GM19438 (cell line): ENCODE measurements at regions not wholly inside any gene's neighbourhood (a gene's known extent, or its start where the extent isn't known, plus 50 kb on each side); places are given as distances from the start of the nearest gene placed in this dataset.
"Not testable (repeated sequence)": the region's sequence is repeated elsewhere in the genome, so short reads cannot be mapped to it uniquely, and the experiment has no call there.

ENCODE experiments used
- ATAC-seq: cut with Tn5 transposase; IDR thresholded peaks from one replicate; pipeline ENCODE4 v1.9.1; 2021; ENCODE audit warnings: low read depth; ENCODE audit not compliant: unreplicated experiment

DNA sequence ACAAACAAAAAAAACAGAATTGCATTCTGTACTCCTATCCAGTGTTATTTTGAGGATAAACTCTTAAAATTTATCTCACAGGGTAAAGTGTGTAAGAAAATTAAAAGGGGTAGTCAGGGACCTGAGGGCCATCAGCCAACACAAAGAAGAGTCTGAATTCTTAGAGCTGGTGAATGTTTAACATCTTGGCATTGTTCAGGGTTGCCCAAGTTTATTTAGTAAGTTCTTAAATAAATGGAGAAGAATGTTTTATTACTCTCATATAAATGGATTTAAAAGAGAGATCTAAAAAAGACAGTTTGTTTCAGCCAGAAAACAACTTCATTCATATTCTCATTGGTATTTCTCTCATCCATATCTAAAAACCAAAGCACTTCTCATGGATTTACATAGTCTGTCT, 171.7 kb downstream of the LACC1 start:
- no peak for ATAC-seq

DNA sequence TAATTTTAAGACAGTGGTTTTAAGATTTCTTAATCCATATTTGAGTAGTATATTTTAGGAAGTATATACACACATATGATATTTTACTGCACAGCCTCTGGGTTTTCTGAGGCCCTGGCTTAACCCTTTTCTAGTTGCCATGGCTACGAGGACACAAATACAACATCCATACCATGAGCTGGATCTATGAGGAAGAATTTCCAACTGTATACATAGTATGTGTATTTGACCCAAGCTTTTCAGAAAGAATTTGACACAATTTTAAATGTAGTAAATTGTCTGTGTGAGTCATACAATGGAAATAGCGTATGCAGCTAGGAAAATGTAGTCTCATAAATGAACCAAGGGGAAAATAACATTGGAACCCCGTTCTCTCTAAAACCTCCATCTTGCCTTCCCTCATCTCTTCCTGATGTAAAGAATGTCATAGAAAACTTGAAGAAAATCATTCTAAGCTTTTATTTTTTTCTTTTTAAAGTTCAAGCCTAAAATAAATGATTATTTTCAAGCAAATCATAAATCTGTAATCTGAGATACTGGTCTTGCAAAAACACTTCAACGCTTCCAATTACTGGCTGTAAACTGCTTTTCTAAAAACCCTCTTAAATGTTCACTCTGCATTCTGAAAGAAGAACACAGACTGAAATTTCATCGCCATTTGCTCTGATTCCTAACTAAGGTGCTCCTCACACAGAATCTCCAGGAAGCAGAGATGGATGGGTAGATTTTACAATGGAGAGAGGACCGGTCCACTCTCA, 172.4 kb downstream of the LACC1 start:
- no peak for ATAC-seq

DNA sequence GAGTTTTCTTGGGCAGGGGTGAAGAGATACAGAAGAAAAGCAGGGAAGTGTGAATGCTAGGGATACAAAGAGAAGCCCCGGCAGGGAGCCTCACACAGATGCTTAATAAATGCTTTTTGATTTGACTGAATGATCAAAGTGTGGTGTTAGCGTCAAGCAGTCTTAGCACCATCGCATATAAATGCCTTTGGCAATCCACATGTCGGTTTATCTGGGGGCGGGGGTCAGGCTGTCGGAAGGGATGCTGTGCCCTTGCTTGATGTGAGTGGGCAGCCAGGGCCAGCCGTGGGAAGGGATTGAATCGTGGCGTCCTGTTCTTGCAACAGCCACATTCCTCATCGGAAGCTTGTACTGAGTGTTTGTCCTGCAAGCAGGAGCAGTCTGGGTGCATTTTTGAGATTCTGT, 173.1 kb downstream of the LACC1 start:
- no peak for ATAC-seq

GRCh38 chr13:44053208-44053607, 173.5 kb downstream of the LACC1 start:
- ATAC-seq, result no peak

DNA sequence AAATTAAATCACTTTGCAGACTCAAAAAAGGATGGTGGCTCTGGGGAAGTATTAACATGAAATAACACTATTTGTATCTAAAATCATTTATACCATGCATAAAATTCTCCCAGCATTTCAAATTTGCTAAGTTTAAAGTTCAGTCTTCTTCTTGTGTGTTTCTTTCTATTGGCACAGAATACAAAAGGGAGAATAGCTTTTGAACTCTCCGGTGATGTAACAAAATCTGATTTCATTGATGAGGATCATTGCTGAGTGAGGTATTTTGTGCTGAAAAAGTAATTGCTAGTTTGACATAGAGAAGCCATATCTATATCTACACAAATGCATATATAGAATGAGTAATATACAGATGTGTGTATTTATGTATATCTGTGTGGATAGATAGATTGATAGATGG, 174.8 kb downstream of the LACC1 start:
- no peak for ATAC-seq

DNA sequence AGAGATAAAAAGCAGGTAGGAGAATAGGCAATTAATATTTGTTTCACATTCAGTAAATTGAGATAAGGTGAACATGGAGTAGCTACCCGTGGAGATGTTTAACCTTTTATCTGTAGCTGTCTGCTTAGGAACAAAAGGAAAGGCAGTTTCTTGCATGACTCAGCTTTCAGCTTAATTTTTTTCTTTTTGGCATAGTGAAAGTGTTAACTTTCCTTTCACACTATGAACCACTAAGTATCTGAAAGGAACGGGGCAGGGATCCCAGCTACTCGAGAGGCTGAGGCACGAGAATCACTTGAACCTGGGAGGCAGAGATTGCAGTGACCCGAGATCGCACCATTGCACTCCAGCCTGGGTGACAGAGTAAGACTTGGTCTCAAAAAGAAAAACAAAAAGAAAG, 176.0 kb downstream of the LACC1 start:
- ATAC-seq, result not testable (repeated sequence)

DNA sequence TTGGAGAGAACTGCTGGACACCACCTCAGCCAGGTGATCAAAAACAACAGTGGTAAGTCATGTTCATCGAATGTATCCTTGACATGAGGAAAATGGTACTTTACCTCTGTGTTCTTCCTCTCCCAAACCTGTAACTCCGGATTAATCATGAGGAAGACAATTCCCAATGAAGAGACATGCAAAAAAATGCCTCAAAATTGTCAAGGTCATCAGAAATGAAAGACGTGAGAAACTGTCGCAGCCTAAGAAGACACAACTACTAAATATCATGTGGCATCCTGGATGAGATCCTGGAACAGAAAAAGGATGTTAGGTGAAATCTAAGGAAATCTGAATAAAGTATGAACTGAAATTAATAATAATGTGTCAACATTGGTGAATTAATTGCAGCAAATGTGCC, 178.4 kb downstream of the LACC1 start:
- no peak for ATAC-seq

- ATAC-seq, result no peak
These were observed 179.0 kb downstream of the LACC1 start for GRCh38 chr13:44058624-44059215.

DNA sequence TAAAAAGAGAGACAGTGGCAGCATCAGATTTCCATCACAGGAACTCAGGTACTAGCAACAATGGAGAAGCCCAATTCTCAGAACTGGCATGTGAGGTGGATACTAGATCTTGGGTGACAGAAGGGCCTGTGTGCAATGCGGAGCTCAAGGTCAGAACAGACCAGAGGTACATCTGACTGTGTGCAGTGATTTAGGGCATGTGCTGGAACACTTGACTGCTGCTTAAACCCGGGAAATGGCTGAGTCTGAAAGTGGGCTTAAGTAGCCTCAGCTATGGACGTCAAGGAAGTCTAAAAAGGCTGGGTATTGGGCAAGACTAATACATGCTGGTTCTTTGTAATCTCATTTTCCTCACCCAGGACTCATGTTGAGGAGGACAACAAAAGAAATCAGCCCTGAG, 182.2 kb downstream of the LACC1 start:
- ATAC-seq, result no peak

DNA sequence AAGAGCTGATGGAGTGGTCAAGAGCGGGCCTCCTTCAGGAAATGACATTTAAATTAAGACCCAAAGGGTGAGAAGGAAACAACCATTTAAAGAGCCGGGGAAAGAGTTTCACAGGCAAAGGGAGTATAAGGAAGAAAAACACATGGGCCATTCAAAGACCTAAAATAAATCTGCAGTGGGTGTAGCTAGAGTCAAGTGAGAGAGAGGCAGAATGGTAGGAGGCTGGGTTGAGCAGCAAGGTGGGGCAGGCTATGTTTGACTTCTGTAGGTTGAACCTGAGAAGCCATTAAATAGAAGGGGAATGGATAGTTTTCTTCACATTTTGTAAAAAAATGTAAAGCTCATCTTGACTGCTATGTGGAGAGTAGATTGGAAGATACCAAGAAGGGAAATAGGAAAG, 183.8 kb downstream of the LACC1 start:
- ATAC-seq, result no peak

- no peak for ATAC-seq
These were observed 184.2 kb downstream of the LACC1 start for GRCh38 chr13:44063881-44064280.

- ATAC-seq, result no peak
These were observed 184.7 kb downstream of the LACC1 start for GRCh38 chr13:44064357-44064756.

GRCh38 chr13:44068169-44068568, 188.5 kb downstream of the LACC1 start:
- no peak for ATAC-seq

DNA sequence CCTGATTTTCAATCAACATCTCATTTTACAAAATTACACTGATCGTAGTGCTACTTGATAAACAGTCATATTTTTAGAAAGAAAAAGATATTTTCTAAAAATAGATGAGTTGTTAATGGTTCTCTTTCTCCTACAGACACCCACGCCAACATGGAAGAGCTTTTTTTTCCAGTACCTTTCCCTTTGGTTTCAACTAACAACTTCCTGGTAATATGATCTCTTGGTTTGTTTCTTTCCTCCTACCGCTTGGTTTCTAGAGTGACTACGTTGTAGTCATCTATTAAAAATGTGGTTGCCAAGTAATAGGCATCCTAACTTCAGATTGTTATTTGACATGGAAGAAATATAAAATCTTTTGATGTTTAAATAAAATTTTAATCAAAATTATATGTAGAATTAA, 189.0 kb downstream of the LACC1 start:
- ATAC-seq, result no peak

- ATAC-seq, result no peak
These were observed 192.8 kb downstream of the LACC1 start for GRCh38 chr13:44072536-44072935.

DNA sequence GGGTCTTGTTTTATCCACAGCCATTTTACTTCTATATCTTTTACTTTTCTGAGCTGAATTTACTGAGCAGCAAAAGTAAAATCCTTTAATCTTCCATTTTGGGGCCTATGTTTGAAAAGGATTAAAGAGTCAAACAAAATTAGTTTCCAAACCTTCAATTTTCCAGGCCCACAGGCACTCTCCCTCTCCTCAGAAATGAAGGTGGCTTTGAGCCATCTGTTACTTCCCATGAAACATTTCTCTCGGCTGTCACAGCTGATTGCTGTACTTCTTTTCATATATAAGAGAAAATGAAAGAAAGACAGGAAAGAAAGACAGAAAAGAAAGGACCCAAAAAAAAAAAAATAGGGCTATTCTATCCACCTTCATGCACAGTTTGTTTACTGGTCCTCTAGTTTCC, 194.9 kb downstream of the LACC1 start:
- ATAC-seq, result no peak

DNA sequence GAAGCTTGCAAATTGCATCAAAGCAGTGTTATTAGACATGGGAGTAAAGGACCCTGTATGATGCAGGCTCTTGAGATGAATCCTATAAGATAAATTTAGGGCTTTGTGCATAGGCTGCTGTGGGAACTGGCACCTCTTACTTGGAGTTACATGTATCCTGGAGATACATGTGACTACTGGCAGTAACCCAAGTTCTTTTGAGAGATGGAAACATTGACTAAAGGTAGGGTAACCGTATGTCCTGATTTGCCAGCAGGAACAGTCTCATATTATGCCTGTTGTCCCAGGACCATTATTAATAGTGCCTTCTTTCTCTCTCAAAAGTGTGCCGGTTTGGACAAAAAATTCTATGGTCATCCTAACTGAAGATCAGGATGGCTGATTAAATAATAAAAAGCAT, 195.4 kb downstream of the LACC1 start:
- ATAC-seq, result no peak

GRCh38 chr13:44078806-44079376, 199.2 kb downstream of the LACC1 start:
- no peak for ATAC-seq

GRCh38 chr13:44079413-44080205, 199.9 kb downstream of the LACC1 start:
- ATAC-seq, result no peak

- no peak for ATAC-seq
These were observed 204.4 kb downstream of the LACC1 start for GRCh38 chr13:44084146-44084545.

- ATAC-seq, result no peak
These were observed 206.7 kb downstream of the LACC1 start for GRCh38 chr13:44086389-44086788.
